ENCODE measurements at regions not wholly inside any gene's neighbourhood (a gene's known extent, or its start where the extent isn't known, plus 50 kb on each side); places are given as distances from the start of the nearest gene placed in this dataset.

DNA sequence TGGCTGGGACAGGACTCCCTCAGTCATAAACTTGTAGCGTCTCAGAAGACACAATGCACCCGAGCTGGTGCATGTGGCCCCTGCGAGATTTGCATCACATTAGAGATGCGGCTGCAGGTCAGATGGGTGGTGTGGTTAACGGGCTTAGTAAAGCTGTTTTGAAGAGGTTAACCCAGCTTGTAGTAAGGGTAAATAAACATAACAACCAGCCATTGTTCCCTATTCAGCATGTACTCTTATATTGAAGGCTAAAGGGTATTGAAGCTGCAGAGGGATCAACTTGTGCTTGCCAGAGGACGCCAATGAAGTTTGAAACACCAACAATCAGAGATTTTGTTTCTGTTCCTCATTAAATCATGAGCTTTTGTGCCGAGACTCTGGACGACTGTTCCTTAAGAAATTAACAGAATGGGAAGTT lies 79.4 kb downstream of the ZIC5 start:
- TF ChIP-seq, protein P1, sequence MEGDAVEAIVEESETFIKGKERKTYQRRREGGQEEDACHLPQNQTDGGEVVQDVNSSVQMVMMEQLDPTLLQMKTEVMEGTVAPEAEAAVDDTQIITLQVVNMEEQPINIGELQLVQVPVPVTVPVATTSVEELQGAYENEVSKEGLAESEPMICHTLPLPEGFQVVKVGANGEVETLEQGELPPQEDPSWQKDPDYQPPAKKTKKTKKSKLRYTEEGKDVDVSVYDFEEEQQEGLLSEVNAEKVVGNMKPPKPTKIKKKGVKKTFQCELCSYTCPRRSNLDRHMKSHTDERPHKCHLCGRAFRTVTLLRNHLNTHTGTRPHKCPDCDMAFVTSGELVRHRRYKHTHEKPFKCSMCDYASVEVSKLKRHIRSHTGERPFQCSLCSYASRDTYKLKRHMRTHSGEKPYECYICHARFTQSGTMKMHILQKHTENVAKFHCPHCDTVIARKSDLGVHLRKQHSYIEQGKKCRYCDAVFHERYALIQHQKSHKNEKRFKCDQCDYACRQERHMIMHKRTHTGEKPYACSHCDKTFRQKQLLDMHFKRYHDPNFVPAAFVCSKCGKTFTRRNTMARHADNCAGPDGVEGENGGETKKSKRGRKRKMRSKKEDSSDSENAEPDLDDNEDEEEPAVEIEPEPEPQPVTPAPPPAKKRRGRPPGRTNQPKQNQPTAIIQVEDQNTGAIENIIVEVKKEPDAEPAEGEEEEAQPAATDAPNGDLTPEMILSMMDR (IDR thresholded peaks at IDR 0.05) = no peak

DNA sequence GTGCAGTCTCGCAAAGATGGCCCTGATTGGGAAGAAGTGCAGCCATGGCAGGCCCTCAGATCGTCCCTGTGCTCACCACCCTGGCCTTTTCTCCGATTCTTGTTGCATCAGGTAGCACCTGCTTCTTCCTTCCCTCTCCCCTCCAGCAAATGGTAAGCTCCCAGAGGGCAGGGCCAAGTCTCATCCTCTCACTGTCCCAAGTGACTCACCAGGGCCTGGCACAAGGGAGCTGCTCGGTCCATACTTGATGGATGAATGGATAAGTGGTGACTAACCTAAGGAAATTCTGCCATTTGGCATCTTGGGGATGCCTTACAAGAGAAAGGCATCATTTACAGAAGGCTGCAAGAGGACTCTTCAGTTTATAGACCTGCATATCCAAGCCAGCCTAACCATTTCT lies 84.9 kb downstream of the ZIC5 start:
- TF ChIP-seq, protein P1 (IDR thresholded peaks at IDR 0.05) = no peak

DNA sequence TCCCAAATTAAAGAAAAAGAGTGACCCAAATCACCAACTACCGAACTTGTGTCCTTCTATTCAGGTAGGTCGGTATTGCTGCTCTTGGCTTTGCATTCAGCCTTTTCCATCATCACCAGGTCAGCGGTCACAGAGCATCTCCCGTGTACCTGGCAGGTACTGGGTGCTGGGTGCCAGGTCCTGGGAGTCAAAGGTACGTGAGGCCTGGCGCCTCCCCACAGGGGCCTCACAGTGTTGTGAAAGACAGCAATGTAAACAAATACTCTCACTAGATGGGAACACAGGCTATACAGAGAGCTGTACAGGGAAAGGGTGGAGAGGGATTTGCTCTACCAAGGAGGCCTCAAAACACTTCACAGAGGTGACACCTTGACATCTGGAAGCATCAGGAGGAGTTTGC lies 86.7 kb downstream of the ZIC5 start:
- TF ChIP-seq, protein P1 (IDR thresholded peaks at IDR 0.05) = no peak

DNA sequence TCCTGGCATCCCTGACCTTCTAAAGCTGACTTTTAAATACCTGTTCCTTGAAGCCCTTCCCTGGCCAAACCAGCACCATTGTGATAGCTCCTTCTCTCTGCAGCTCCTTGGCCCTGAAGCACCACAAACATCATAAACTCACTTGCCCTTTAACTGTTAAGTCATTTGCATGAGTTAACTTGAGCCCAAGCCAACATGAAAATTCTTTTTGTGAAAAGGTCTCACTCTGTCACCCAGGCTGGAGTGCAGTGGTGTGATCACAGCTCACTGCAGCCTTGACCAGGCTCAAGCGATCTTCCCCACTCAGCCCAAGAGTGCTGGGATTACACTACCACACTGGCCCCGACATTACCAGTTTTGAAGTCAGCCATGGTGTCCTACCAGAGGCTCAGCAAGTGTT lies 87.8 kb downstream of the ZIC5 start:
- TF ChIP-seq, protein P1 (IDR thresholded peaks at IDR 0.05) = no peak

DNA sequence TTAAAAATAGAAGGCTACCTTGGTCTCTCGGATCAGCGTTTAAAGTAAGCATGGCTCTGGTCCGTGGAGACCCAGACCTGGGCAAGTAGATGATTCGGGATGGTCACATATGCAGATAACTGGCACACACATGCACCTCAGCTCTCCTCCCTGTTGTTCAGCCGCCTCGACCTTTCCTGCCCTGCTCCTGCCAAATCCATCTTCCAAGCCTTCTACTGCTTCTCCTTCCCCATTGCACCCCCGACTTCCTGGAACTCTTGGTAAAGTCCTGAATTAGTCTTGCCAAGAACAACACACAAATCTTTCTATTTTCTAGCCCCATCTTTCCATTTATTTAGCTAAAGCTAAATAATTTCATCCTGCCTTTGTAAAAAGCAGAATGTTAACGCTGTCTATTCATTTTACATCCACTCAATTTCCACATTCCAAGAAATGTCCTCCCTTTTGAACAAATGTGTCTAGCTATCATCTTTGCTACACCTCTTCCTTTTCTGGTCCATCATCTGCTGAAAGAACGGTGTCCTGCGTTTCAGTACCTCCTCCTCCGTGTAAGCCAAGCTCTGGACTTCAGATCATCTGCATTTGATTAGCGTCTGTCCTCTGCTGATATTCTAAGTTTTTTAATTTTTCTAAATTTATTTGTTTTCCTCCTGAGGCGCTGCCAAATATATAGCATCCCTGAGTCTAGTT lies 92.5 kb downstream of the ZIC5 start:
- TF ChIP-seq, protein P1 (IDR thresholded peaks at IDR 0.05) = no peak

DNA sequence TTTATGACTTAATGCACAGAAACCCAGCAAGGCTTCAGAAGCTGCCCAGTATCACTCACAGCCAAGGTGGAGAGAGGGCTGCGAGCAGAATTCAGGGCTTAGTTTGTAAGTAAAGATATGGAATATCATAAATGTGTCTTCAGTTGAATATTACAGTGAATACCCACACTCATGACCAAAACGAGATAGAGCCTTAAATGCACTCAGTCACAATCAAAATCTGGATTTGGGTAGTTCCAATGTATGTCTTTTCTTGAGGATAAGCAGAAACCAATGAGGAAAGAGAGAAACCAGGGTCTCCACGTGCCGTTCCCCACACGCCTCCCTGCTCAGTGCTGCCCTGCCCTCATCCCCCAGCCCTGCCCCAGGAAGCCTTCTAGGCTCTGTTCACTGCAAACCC lies 94.9 kb downstream of the ZIC5 start:
- TF ChIP-seq, protein P1 (IDR thresholded peaks at IDR 0.05) = no peak

DNA sequence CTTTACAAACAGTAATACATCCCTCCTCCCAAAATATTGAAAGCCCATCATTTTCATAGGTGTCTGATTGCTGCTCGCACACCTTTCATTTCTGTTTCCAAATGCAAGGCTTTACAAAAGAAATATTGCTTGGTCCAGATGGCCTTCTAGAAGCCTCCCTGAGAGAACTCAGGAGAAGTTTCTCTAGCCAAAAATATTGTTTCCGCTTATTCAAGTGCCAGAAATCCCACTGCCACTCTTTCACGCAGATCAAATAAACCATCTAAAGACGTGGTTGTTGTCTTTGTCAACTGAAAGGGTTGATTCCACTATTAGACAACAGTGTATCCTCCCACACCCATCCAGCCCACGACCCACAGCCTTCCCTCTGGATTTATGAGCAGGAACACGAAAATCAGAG lies 96.2 kb downstream of the ZIC5 start:
- TF ChIP-seq, protein P1 (IDR thresholded peaks at IDR 0.05) = no peak
